Mesodermal cell (in vitro differentiated cells): ENCODE measurements at regions not wholly inside any gene's neighbourhood (a gene's known extent, or its start where the extent isn't known, plus 50 kb on each side); places are given as distances from the start of the nearest gene placed in this dataset.

Experiments
- H3K27ac ChIP-seq: 2 replicates; pipeline ENCODE4 v1.7.0; 2013; ENCODE audit warnings: mild to moderate bottlenecking, low read depth, low read length, moderate library complexity; ENCODE audit not compliant: severe bottlenecking
- H3K36me3 ChIP-seq: 2 replicates; pipeline ENCODE4 v1.7.1; 2013; ENCODE audit warnings: mild to moderate bottlenecking, low read length, moderate library complexity; ENCODE audit not compliant: control insufficient read depth, insufficient read depth
- H3K4me1 ChIP-seq: one replicate; pipeline ENCODE4 v1.7.1; 2013; ENCODE audit warnings: mild to moderate bottlenecking, low read length; ENCODE audit not compliant: insufficient read depth, control insufficient read depth, poor library complexity, severe bottlenecking
- H3K4me3 ChIP-seq: 2 replicates; pipeline ENCODE4 v1.7.0; 2013; ENCODE audit warnings: low read length, control low read depth, mild to moderate bottlenecking; ENCODE audit not compliant: insufficient read depth, poor library complexity, severe bottlenecking; ENCODE audit errors: extremely low read depth
- H3K9me3 ChIP-seq: 2 replicates; pipeline ENCODE4 v1.7.1; 2013; ENCODE audit warnings: mild to moderate bottlenecking, low read length, moderate library complexity; ENCODE audit not compliant: control insufficient read depth
- WGBS, 2 experiments: methylation state at CpG; one replicate each; pipeline ENCODE4 v1.1.5; 2013; ENCODE audit warnings: missing lambda C conversion rate in 2 of 2; ENCODE audit not compliant: insufficient coverage in 2 of 2; 5-methylcytosine and 5-hydroxymethylcytosine counted together

- Histone ChIP-seq H3K36me3 (no peaks in the 10 kb centered on the region), H3K9me3 (no peaks in the 10 kb centered on the region), H3K4me1 (peaks cover 22% of the 10 kb centered on the region), H3K4me3 (no peak overlapping the region), H3K27ac (no peak overlapping the region)
- WGBS, 2 experiments, result 94 to 96% methylated on average over 6 of the region's 6 CpGs
Observed at GRCh38 chr13:32828711-32829110, 187.5 kb upstream of the KL start.

GRCh38 chr13:32829269-32829668 is 187.0 kb upstream of the KL start:
- WGBS, 2 experiments, result 87 to 92% methylated on average over 5 to 6 of the region's 6 CpGs
- peak overlapping the region; percentile 19 for H3K27ac ChIP-seq
- no peaks in the 10 kb centered on the region for H3K9me3 ChIP-seq
- H3K36me3 ChIP-seq, result no peaks in the 10 kb centered on the region
- H3K4me1 ChIP-seq, result peaks cover 16% of the 10 kb centered on the region
- H3K4me3 ChIP-seq, result no peak overlapping the region

GRCh38 chr13:32829676-32830335 is 186.4 kb upstream of the KL start:
- peaks cover 15% of the 10 kb centered on the region for H3K4me1 ChIP-seq
- H3K9me3 ChIP-seq, result no peaks in the 10 kb centered on the region
- H3K4me3 ChIP-seq, result no peak overlapping the region
- WGBS, 2 experiments, result 74 to 78% methylated on average over 7 of the region's 8 CpGs
- H3K27ac ChIP-seq, result peak overlapping the region; percentile 19
- no peaks in the 10 kb centered on the region for H3K36me3 ChIP-seq

- no peak overlapping the region for H3K4me3 ChIP-seq
- 86 to 100% methylated on average over 5 to 6 of the region's 10 CpGs for WGBS, 2 experiments
- no peaks in the 10 kb centered on the region for H3K9me3 ChIP-seq
- H3K36me3 ChIP-seq, result no peaks in the 10 kb centered on the region
- no peak overlapping the region for H3K27ac ChIP-seq
- H3K4me1 ChIP-seq, result peaks cover 9% of the 10 kb centered on the region
Observed at GRCh38 chr13:32830336-32831031, 185.7 kb upstream of the KL start.

- Histone ChIP-seq H3K9me3 (no peaks in the 10 kb centered on the region), H3K4me1 (peaks cover 7% of the 10 kb centered on the region), H3K27ac (no peak overlapping the region), H3K4me3 (no peak overlapping the region), H3K36me3 (no peaks in the 10 kb centered on the region)
- 81 to 82% methylated on average over 4 of the region's 5 CpGs for WGBS, 2 experiments
Observed at GRCh38 chr13:32837307-32837972, 178.8 kb upstream of the KL start.

- Histone ChIP-seq H3K4me1 (peaks cover 7% of the 10 kb centered on the region), H3K36me3 (no peaks in the 10 kb centered on the region), H3K4me3 (no peak overlapping the region), H3K9me3 (no peaks in the 10 kb centered on the region), H3K27ac (no peak overlapping the region)
- WGBS, 2 experiments, result 87 to 91% methylated on average over 12 to 13 of the region's 18 CpGs
Observed at GRCh38 chr13:32837973-32838927, 178.0 kb upstream of the KL start.

- H3K4me1 ChIP-seq, result peaks cover 7% of the 10 kb centered on the region
- 80 to 84% methylated on average over 1 to 2 of the region's 3 CpGs for WGBS, 2 experiments
- H3K9me3 ChIP-seq, result no peaks in the 10 kb centered on the region
- H3K27ac ChIP-seq, result no peak overlapping the region
- H3K36me3 ChIP-seq, result no peaks in the 10 kb centered on the region
- H3K4me3 ChIP-seq, result no peak overlapping the region
Observed at GRCh38 chr13:32838945-32839344, 177.3 kb upstream of the KL start.

- no peaks in the 10 kb centered on the region for H3K36me3 ChIP-seq
- H3K4me1 ChIP-seq, result peaks cover 7% of the 10 kb centered on the region
- no peak overlapping the region for H3K4me3 ChIP-seq
- H3K27ac ChIP-seq, result no peak overlapping the region
- no peaks in the 10 kb centered on the region for H3K9me3 ChIP-seq
- 80 to 87% methylated on average over 3 to 4 of the region's 5 CpGs for WGBS, 2 experiments
Observed at GRCh38 chr13:32840113-32840512, 176.1 kb upstream of the KL start.

GRCh38 chr13:32840989-32841713 is 175.1 kb upstream of the KL start:
- no peak overlapping the region for H3K4me3 ChIP-seq
- no peaks in the 10 kb centered on the region for H3K9me3 ChIP-seq
- no peaks in the 10 kb centered on the region for H3K36me3 ChIP-seq
- peaks cover 8% of the 10 kb centered on the region for H3K4me1 ChIP-seq
- no peak overlapping the region for H3K27ac ChIP-seq
- WGBS, 2 experiments, result 89 to 98% methylated on average over 7 to 9 of the region's 10 CpGs
